OCI-M1 (cell line): ENCODE measurements at regions not wholly inside any gene's neighbourhood (a gene's known extent, or its start where the extent isn't known, plus 50 kb on each side); places are given as distances from the start of the nearest gene placed in this dataset.
A peak's percentile ranks its signal among the peaks of the same experiment; 100 is the strongest.

ENCODE experiments used
- DNase-seq: peaks from one replicate; lab custom pipeline; 2025; lab: John Stamatoyannopoulos, UW

- peak; percentile 34 for DNase-seq
Measured at GRCh38 chr1:183711741-183712361, 58.7 kb upstream of the APOBEC4 start.

- no peak for DNase-seq
Measured at GRCh38 chr1:183711165-183711682, 58.1 kb upstream of the APOBEC4 start.

DNA sequence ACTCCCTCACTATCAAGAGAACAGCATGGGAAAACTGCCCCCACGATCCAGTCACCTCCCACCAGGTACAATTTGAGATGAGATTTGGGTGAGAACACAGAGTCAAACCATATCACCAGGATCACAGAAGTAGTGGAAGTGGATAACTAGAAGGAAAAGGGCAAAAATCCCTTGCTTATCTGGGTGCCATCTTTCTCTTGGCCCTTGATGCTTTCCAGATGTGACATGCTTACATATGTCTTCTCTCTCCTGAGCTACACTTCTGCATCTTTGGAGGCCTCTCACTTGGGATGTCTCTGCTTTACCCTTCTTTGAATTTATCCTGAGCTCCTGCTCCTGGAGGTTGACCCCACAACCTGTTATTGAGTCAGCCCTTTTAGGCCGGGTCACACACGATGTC, 57.6 kb upstream of the APOBEC4 start:
- no peak for DNase-seq

DNA sequence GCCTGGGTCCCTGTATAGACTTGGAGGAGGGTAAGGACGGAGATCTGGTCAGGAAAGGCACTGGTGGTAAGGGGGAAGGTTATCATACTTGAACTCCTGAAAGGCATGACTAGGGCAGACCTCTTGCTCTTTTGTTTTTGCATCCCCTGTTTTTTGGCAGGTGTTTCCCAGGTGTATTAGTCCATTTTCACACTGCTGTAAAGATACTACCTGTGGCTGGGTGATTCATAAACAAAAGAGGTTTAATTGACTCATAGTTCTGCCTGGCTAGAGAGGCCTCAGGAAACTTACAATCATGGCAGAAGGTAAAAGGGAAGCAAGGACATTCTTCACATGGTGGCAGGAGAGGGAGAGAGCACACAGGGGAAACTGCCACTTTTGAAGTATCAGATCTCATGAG, 57.2 kb upstream of the APOBEC4 start:
- no peak for DNase-seq

GRCh38 chr1:183704131-183704530, 51.0 kb upstream of the APOBEC4 start:
- DNase-seq: no peak
